Thyroid gland (tissue), 4 donors: ENCODE measurements at regions not wholly inside any gene's neighbourhood (a gene's known extent, or its start where the extent isn't known, plus 50 kb on each side); places are given as distances from the start of the nearest gene placed in this dataset.
"Not testable (repeated sequence)": the region's sequence is repeated elsewhere in the genome, so short reads cannot be mapped to it uniquely, and the experiment has no call there.

ENCODE experiments used
- POLR2A ChIP-seq, 2 donors: fragments of 450-650 bp; IDR thresholded peaks; one replicate each; pipeline ENCODE4 v1.6.1; 2017; ENCODE audit warnings: antibody characterized with exemption in 2 of 2, mild to moderate bottlenecking in 2 of 2, moderate library complexity in 1 of 2
- TF ChIP-seq, protein P1 (sequence below), 6 experiments: fragments of 200-600 bp in 3 of 6; fragments of 450-650 bp in 3 of 6; sonication (generic) in 3 of 6; IDR thresholded peaks; one replicate each; pipeline ENCODE4 v1.5.1; 2016 to 2019; ENCODE audit warnings: antibody characterized with exemption in 6 of 6, mild to moderate bottlenecking in 2 of 6, inconsistent platforms in 1 of 6, moderate library complexity in 1 of 6

GRCh38 chr15:96058852-96059103 lies 271.7 kb upstream of the NR2F2 start:
- TF ChIP-seq, protein P1, sequence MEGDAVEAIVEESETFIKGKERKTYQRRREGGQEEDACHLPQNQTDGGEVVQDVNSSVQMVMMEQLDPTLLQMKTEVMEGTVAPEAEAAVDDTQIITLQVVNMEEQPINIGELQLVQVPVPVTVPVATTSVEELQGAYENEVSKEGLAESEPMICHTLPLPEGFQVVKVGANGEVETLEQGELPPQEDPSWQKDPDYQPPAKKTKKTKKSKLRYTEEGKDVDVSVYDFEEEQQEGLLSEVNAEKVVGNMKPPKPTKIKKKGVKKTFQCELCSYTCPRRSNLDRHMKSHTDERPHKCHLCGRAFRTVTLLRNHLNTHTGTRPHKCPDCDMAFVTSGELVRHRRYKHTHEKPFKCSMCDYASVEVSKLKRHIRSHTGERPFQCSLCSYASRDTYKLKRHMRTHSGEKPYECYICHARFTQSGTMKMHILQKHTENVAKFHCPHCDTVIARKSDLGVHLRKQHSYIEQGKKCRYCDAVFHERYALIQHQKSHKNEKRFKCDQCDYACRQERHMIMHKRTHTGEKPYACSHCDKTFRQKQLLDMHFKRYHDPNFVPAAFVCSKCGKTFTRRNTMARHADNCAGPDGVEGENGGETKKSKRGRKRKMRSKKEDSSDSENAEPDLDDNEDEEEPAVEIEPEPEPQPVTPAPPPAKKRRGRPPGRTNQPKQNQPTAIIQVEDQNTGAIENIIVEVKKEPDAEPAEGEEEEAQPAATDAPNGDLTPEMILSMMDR (IDR thresholded peaks at IDR 0.05) = not testable (repeated sequence)
- TF ChIP-seq POLR2A (IDR thresholded peaks at IDR 0.05) = not testable (repeated sequence)
